H1 (cell line): ENCODE measurements at regions not wholly inside any gene's neighbourhood (a gene's known extent, or its start where the extent isn't known, plus 50 kb on each side); places are given as distances from the start of the nearest gene placed in this dataset.

Experiments used
- CTCF ChIA-PET: fragments of 300-600 bp; sonication (Branson Sonifier 250); formaldehyde crosslinking; loops from one replicate; lab custom pipeline; 2021; ENCODE audit not compliant: partially characterized antibody; lab: Charles Lee
- POLR2A ChIA-PET: fragments of 300-600 bp; sonication (Branson Sonifier 250); formaldehyde crosslinking; loops from one replicate; lab custom pipeline; 2021; ENCODE audit warnings: inconsistent platforms; ENCODE audit not compliant: partially characterized antibody; lab: Charles Lee
- DNase-seq, 2 experiments: peaks; one replicate each; pipeline versions ENCODE4 v3.0.0 to v3.0.0-alpha.2; 2010 to 2022; ENCODE audit warnings: low spot score in 2 of 2, low read depth in 1 of 2, mixed read lengths in 1 of 2
- FAIRE-seq: peaks from 2 replicates; lab custom pipeline; 2011; peaks lifted over from hg19 to GRCh38; lab: Jason Lieb, UNC
- H2AFZ ChIP-seq: 2 replicates; pipeline ENCODE4 v1.8.1; 2012; ENCODE audit warnings: low read length, inconsistent platforms
- H2AK5ac ChIP-seq: 2 replicates; pipeline ENCODE4 v1.6.1; 2013; ENCODE audit warnings: low read depth, low read length
- H2BK120ac ChIP-seq: replicated peaks from 2 replicates; pipeline ENCODE3; 2013; ENCODE audit warnings: low read depth, low read length, inconsistent platforms
- H2BK12ac ChIP-seq: 2 replicates; pipeline ENCODE4 v1.6.1; 2013; ENCODE audit warnings: low read depth, low read length
- H2BK15ac ChIP-seq: 2 replicates; pipeline ENCODE4 v1.6.1; 2013; ENCODE audit warnings: low read length
- H2BK20ac ChIP-seq: 2 replicates; pipeline ENCODE4 v1.6.1; 2013; ENCODE audit warnings: low read length
- H2BK5ac ChIP-seq: 2 replicates; pipeline ENCODE4 v1.6.1; 2013; ENCODE audit warnings: low read depth, low read length
- H3K14ac ChIP-seq: 2 replicates; pipeline ENCODE4 v1.6.1; 2013; ENCODE audit warnings: inconsistent platforms; ENCODE audit not compliant: insufficient read length
- H3K18ac ChIP-seq: 2 replicates; pipeline ENCODE4 v1.6.1; 2013; ENCODE audit warnings: low read length; ENCODE audit errors: extremely low read depth
- H3K23ac ChIP-seq: 2 replicates; pipeline ENCODE4 v1.6.1; 2013; ENCODE audit warnings: inconsistent platforms; ENCODE audit not compliant: insufficient read length
- H3K23me2 ChIP-seq: 2 replicates; pipeline ENCODE4 v1.6.1; 2013; ENCODE audit warnings: low read depth, low read length
- H3K27ac ChIP-seq: 2 replicates; pipeline ENCODE4 v1.6.1; 2011; ENCODE audit warnings: low read depth, low read length, inconsistent platforms
- H3K27me3 ChIP-seq, 4 experiments: replicated peaks in 1 of 4; 1 replicate in 1 of 4; 2 replicates in 3 of 4; pipeline versions ENCODE4 v1.6.1 to v1.8.1; 2011 to 2013; ENCODE audit warnings: low read length in 3 of 4, mild to moderate bottlenecking in 3 of 4, inconsistent platforms in 2 of 4, mixed read lengths in 2 of 4, moderate library complexity in 1 of 4; ENCODE audit not compliant: control insufficient read depth in 3 of 4, insufficient read depth in 3 of 4; ENCODE audit errors: extremely low read depth in 1 of 4
- H3K36me3 ChIP-seq, 4 experiments: 2 replicates each; pipeline versions ENCODE4 v1.6.1 to v1.8.1; 2011 to 2013; ENCODE audit warnings: mild to moderate bottlenecking in 4 of 4, low read length in 3 of 4, moderate library complexity in 2 of 4, control low read depth in 1 of 4, inconsistent platforms in 1 of 4; ENCODE audit not compliant: insufficient read depth in 4 of 4, control insufficient read depth in 2 of 4
- H3K4ac ChIP-seq: replicated peaks from 2 replicates; pipeline ENCODE3; 2013; ENCODE audit warnings: low read length, low read depth, mixed read lengths, inconsistent platforms; ENCODE audit not compliant: insufficient read length
- H3K4me1 ChIP-seq, 4 experiments: replicated peaks in 1 of 4; 1 replicate in 1 of 4; 2 replicates in 3 of 4; pipeline versions ENCODE4 v1.6.1 to v1.8.1; 2011 to 2013; ENCODE audit warnings: low read length in 3 of 4, inconsistent platforms in 2 of 4, mixed read lengths in 1 of 4; ENCODE audit not compliant: insufficient read depth in 4 of 4, control insufficient read depth in 3 of 4
- H3K4me2 ChIP-seq, 2 experiments: 2 replicates each; pipeline versions ENCODE4 v1.6.1 to v1.8.1; 2011 to 2013; ENCODE audit warnings: low read depth in 2 of 2, low read length in 2 of 2, control low read depth in 1 of 2, inconsistent platforms in 1 of 2, mild to moderate bottlenecking in 1 of 2; ENCODE audit not compliant: insufficient read depth in 1 of 2
- H3K4me3 ChIP-seq, 4 experiments: fragments of 200-600, 300-600 bp in 1 of 4; sonication (generic), shearing (Covaris generic), sonication (Bioruptor Twin) in 1 of 4; 2 replicates each; pipeline versions ENCODE4 v1.5.1 to v1.8.1; 2011 to 2016; ENCODE audit warnings: low read length in 4 of 4, low read depth in 3 of 4, control low read depth in 2 of 4, inconsistent platforms in 2 of 4, mild to moderate bottlenecking in 2 of 4, mixed read lengths in 1 of 4, moderate library complexity in 1 of 4; ENCODE audit not compliant: insufficient read depth in 2 of 4; ENCODE audit errors: extremely low read depth in 1 of 4
- H3K56ac ChIP-seq: replicated peaks from 2 replicates; pipeline ENCODE3; 2013; ENCODE audit warnings: low read depth, mild to moderate bottlenecking, mixed read lengths, low read length, inconsistent platforms; ENCODE audit not compliant: insufficient read length
- H3K79me1 ChIP-seq: 2 replicates; pipeline ENCODE4 v1.6.1; 2013; ENCODE audit warnings: low read depth, low read length, control low read depth
- H3K79me2 ChIP-seq, 2 experiments: 2 replicates each; pipeline versions ENCODE4 v1.6.1 to v1.8.1; 2012 to 2013; ENCODE audit warnings: low read length in 2 of 2, mild to moderate bottlenecking in 2 of 2, inconsistent platforms in 1 of 2; ENCODE audit not compliant: insufficient read depth in 2 of 2, control insufficient read depth in 1 of 2
- H3K9ac ChIP-seq, 4 experiments: replicated peaks in 1 of 4; 1 replicate in 1 of 4; 2 replicates in 3 of 4; pipeline versions ENCODE4 v1.6.1 to v1.8.1; 2011 to 2013; ENCODE audit warnings: low read depth in 3 of 4, low read length in 3 of 4, control low read depth in 2 of 4, mild to moderate bottlenecking in 2 of 4, moderate library complexity in 2 of 4, inconsistent platforms in 1 of 4; ENCODE audit errors: extremely low read depth in 1 of 4
- H3K9me3 ChIP-seq, 2 experiments: 2 replicates each; pipeline versions ENCODE4 v1.6.1 to v1.8.1; 2012 to 2013; ENCODE audit warnings: mild to moderate bottlenecking in 2 of 2, moderate library complexity in 2 of 2, control low read depth in 1 of 2, inconsistent platforms in 1 of 2, low read depth in 1 of 2, low read length in 1 of 2, mixed read lengths in 1 of 2; ENCODE audit not compliant: insufficient read depth in 2 of 2
- H4K20me1 ChIP-seq, 2 experiments: replicated peaks in 1 of 2; 2 replicates each; pipeline versions ENCODE3 to v1.8.1; 2011 to 2013; ENCODE audit warnings: inconsistent platforms in 2 of 2, low read length in 2 of 2, mild to moderate bottlenecking in 1 of 2; ENCODE audit not compliant: insufficient read depth in 2 of 2, control insufficient read depth in 1 of 2
- H4K5ac ChIP-seq: 2 replicates; pipeline ENCODE4 v1.6.1; 2013; ENCODE audit warnings: low read length, low read depth, mixed read lengths, inconsistent platforms; ENCODE audit not compliant: insufficient read length
- H4K8ac ChIP-seq: 2 replicates; pipeline ENCODE4 v1.8.0; 2013; ENCODE audit warnings: mild to moderate bottlenecking, moderate library complexity, low read length, inconsistent platforms; ENCODE audit not compliant: insufficient read depth; ENCODE audit errors: extremely low read depth
- H4K91ac ChIP-seq: replicated peaks from 2 replicates; pipeline ENCODE3; 2013; ENCODE audit warnings: low read length, mixed read lengths, inconsistent platforms; ENCODE audit not compliant: insufficient read length
- BACH1 ChIP-seq: IDR thresholded peaks from 2 replicates; pipeline ENCODE4 v1.6.1; 2012; ENCODE audit warnings: low read length, improper control_type of control experiment
- CBX5 ChIP-seq: fragments of 300-800, 300-1000 bp; sonication (generic); IDR thresholded peaks from 2 replicates; pipeline ENCODE4 v1.7.1; 2016; ENCODE audit warnings: antibody characterized with exemption, low read length, low read depth
- CHD2 ChIP-seq: IDR thresholded peaks from 2 replicates; pipeline ENCODE4 v1.6.1; 2012; ENCODE audit warnings: low read length, improper control_type of control experiment
- CTBP2 ChIP-seq: IDR thresholded peaks from 2 replicates; pipeline ENCODE4 v1.7.0; 2011; ENCODE audit warnings: borderline replicate concordance, mild to moderate bottlenecking, moderate library complexity, mixed read lengths, low read length; ENCODE audit not compliant: insufficient read depth, insufficient read length
- FOSL1 ChIP-seq: IDR thresholded peaks from 2 replicates; pipeline ENCODE4 v1.6.1; 2011; ENCODE audit warnings: mild to moderate bottlenecking, low read depth, low read length, moderate library complexity; ENCODE audit not compliant: insufficient read depth
- GABPA ChIP-seq: IDR thresholded peaks from 2 replicates; pipeline ENCODE4 v1.6.1; 2011; ENCODE audit warnings: mild to moderate bottlenecking, low read length, moderate library complexity, borderline replicate concordance; ENCODE audit not compliant: insufficient read depth
- HDAC2 ChIP-seq, 2 experiments: fragments of 300-600 bp in 1 of 2; sonication (generic) in 1 of 2; IDR thresholded peaks; 2 replicates each; pipeline ENCODE4 v1.6.1; 2011 to 2012; ENCODE audit warnings: low read depth in 2 of 2, low read length in 2 of 2, mild to moderate bottlenecking in 2 of 2, moderate library complexity in 2 of 2, borderline replicate concordance in 1 of 2, inconsistent platforms in 1 of 2
- HDAC6 ChIP-seq: IDR thresholded peaks from one replicate; pipeline ENCODE4 v1.7.1; 2012; ENCODE audit warnings: low read depth, mild to moderate bottlenecking, inconsistent platforms, low read length, moderate library complexity
- JUND ChIP-seq: IDR thresholded peaks from 2 replicates; pipeline ENCODE4 v1.6.1; 2011; ENCODE audit warnings: mild to moderate bottlenecking, improper control_type of control experiment, low read length
- NANOG ChIP-seq: IDR thresholded peaks from 2 replicates; pipeline ENCODE4 v1.6.1; 2011; ENCODE audit warnings: low read length, low read depth, mild to moderate bottlenecking, inconsistent platforms; ENCODE audit not compliant: insufficient read depth, poor library complexity, severe bottlenecking
- RAD21 ChIP-seq, 2 experiments: IDR thresholded peaks in 1 of 2; conservative IDR thresholded peaks in 1 of 2; 2 replicates each; pipeline ENCODE4 v1.6.1; 2011; ENCODE audit warnings: low read depth in 2 of 2, low read length in 2 of 2, improper control_type of control experiment in 1 of 2, inconsistent platforms in 1 of 2, mild to moderate bottlenecking in 1 of 2, moderate library complexity in 1 of 2
- RXRA ChIP-seq: IDR thresholded peaks from 2 replicates; pipeline ENCODE4 v1.6.1; 2011; ENCODE audit warnings: low read depth, mild to moderate bottlenecking, low read length, moderate library complexity; ENCODE audit not compliant: insufficient read depth
- SIX5 ChIP-seq: IDR thresholded peaks from 2 replicates; pipeline ENCODE4 v1.6.1; 2011; ENCODE audit warnings: mild to moderate bottlenecking, low read depth, low read length
- TAF1 ChIP-seq: IDR thresholded peaks from 2 replicates; pipeline ENCODE4 v1.6.1; 2011; ENCODE audit warnings: mild to moderate bottlenecking, low read depth, low read length
- TBP ChIP-seq: IDR thresholded peaks from 2 replicates; pipeline ENCODE4 v1.6.1; 2011; ENCODE audit warnings: low read depth, low read length, improper control_type of control experiment
- TCF12 ChIP-seq: IDR thresholded peaks from 2 replicates; pipeline ENCODE4 v1.6.1; 2011; ENCODE audit warnings: low read depth, mild to moderate bottlenecking, low read length

GRCh38 chr15:97566961-97567360, 393.5 kb upstream of the ARRDC4 start:
- H3K79me2 ChIP-seq = no peaks in the 10 kb centered on the region
- CTCF ChIA-PET = no interaction called here
- no peak overlapping the region for H3K4ac ChIP-seq
- H3K18ac ChIP-seq = no peak overlapping the region
- POLR2A ChIA-PET = no interaction called here
- no peaks in the 10 kb centered on the region for H3K79me1 ChIP-seq
- no peaks in the 10 kb centered on the region for H3K9me3 ChIP-seq
- no peak overlapping the region for H2BK12ac ChIP-seq
- H3K4me3 ChIP-seq = no peak overlapping the region
- H3K4me2 ChIP-seq = no peak overlapping the region
- no peak overlapping the region for H2BK15ac ChIP-seq
- FAIRE-seq = no peak
- H4K91ac ChIP-seq = no peak overlapping the region
- H4K20me1 ChIP-seq = no peaks in the 10 kb centered on the region
- no peak overlapping the region for H2BK5ac ChIP-seq
- no peak overlapping the region for H2BK20ac ChIP-seq
- no peaks in the 10 kb centered on the region for H3K4me1 ChIP-seq
- no peak overlapping the region for H2AFZ ChIP-seq
- H4K8ac ChIP-seq = no peak overlapping the region
- H3K9ac ChIP-seq = no peak overlapping the region
- DNase-seq = no peak
- no peak overlapping the region for H3K56ac ChIP-seq
- no peak overlapping the region for H3K14ac ChIP-seq
- no peak overlapping the region for H2BK120ac ChIP-seq
- H3K27me3 ChIP-seq = no peaks in the 10 kb centered on the region
- H3K27ac ChIP-seq = no peak overlapping the region
- no peaks in the 10 kb centered on the region for H3K36me3 ChIP-seq
- no peak overlapping the region for H4K5ac ChIP-seq
- no peak overlapping the region for H2AK5ac ChIP-seq
- no peaks in the 10 kb centered on the region for H3K23me2 ChIP-seq
- no peak overlapping the region for H3K23ac ChIP-seq
- TF ChIP-seq FOSL1 (no peak), RXRA (no peak), BACH1 (no peak), TAF1 (no peak), NANOG (no peak), HDAC6 (no peak), TBP (no peak), JUND (no peak), CBX5 (no peak), HDAC2 (IDR thresholded peaks at IDR 0.05; ENCODE audit: borderline replicate concordance in 1 of 2, low read depth in 2 of 2, low read length in 2 of 2) (no peak), CTBP2 (no peak), RAD21 (IDR thresholded peaks at IDR 0.05 in 1 of 2, conservative IDR thresholded peaks at IDR 0.05 in 1 of 2; ENCODE audit: low read depth in 2 of 2, low read length in 2 of 2) (no peak), GABPA (no peak), SIX5 (no peak), TCF12 (no peak), CHD2 (no peak)
